ENCODE measurements at regions not wholly inside any gene's neighbourhood (a gene's known extent, or its start where the extent isn't known, plus 50 kb on each side); places are given as distances from the start of the nearest gene placed in this dataset.
"Not testable (repeated sequence)": the region's sequence is repeated elsewhere in the genome, so short reads cannot be mapped to it uniquely, and the experiment has no call there.

GRCh38 chrX:99073551-99073950 is 1336.5 kb downstream of the PCDH19 start:
- DNase-seq = no peak

- no peak for DNase-seq
Observed at GRCh38 chrX:99051639-99052038, 1358.4 kb downstream of the PCDH19 start.

- no peak for DNase-seq
Observed at GRCh38 chrX:99033226-99033901, 1376.7 kb downstream of the PCDH19 start.

GRCh38 chrX:99010957-99011356 is 1399.1 kb downstream of the PCDH19 start:
- DNase-seq = no peak

- DNase-seq = no peak
Observed at GRCh38 chrX:99001286-99001685, 1408.8 kb downstream of the PCDH19 start.

GRCh38 chrX:98962996-98963395 is 1447.1 kb downstream of the PCDH19 start:
- no peak for DNase-seq

GRCh38 chrX:98956014-98956413 is 1454.1 kb downstream of the PCDH19 start:
- DNase-seq = no peak

GRCh38 chrX:98939456-98939855 is 1470.6 kb downstream of the PCDH19 start:
- no peak for DNase-seq

GRCh38 chrX:98931216-98931615 is 1478.9 kb downstream of the PCDH19 start:
- no peak for DNase-seq

GRCh38 chrX:98924511-98924910 is 1485.6 kb downstream of the PCDH19 start:
- DNase-seq = no peak

GRCh38 chrX:98897191-98897590 is 1512.9 kb downstream of the PCDH19 start:
- DNase-seq = no peak

- not testable (repeated sequence) for DNase-seq
Observed at GRCh38 chrX:98850639-98851038, 1559.4 kb downstream of the PCDH19 start.
